Right lobe of liver (tissue), 6 donors: ENCODE measurements at regions not wholly inside any gene's neighbourhood (a gene's known extent, or its start where the extent isn't known, plus 50 kb on each side); places are given as distances from the start of the nearest gene placed in this dataset.

Source experiments
- ATAC-seq, 4 donors: fragments of 200-7000 bp; cut with Tn5 transposase; one replicate each; pipeline ENCODE4 v1.9.1; 2020; ENCODE audit warnings: mild to moderate bottlenecking in 4 of 4, moderate library complexity in 4 of 4
- DNase-seq, 3 donors: peaks; one replicate each; pipeline ENCODE4 v3.0.0-alpha.2; 2020
- H3K27ac ChIP-seq, 3 donors: fragments of 200-600 bp; one replicate each; pipeline ENCODE4 v1.8.0; 2022
- H3K27me3 ChIP-seq, 2 donors: fragments of 200-600 bp; one replicate each; pipeline ENCODE4 v1.8.0; 2022
- H3K36me3 ChIP-seq, 4 donors: fragments of 200-600 bp; sonication (generic) in 1 of 4; one replicate each; pipeline versions ENCODE4 v1.5.1 to v1.8.0; 2017 to 2022; ENCODE audit warnings: control low read depth in 1 of 4
- H3K4me1 ChIP-seq, 4 donors: fragments of 200-600 bp; sonication (generic) in 1 of 4; one replicate each; pipeline versions ENCODE4 v1.5.1 to v1.8.0; 2017 to 2022; ENCODE audit warnings: control low read depth in 1 of 4
- H3K4me3 ChIP-seq, 3 donors: fragments of 200-600 bp; one replicate each; pipeline ENCODE4 v1.8.0; 2022
- H3K9me3 ChIP-seq, 4 donors: fragments of 200-600 bp; sonication (generic) in 1 of 4; one replicate each; pipeline versions ENCODE4 v1.5.1 to v1.8.0; 2017 to 2022; ENCODE audit warnings: control low read depth in 1 of 4
- CTCF ChIP-seq, 4 donors: fragments of 200-600 bp in 3 of 4; fragments of 450-650 bp in 1 of 4; IDR thresholded peaks; one replicate each; pipeline versions ENCODE4 v1.5.1 to v1.8.0; 2016 to 2022; ENCODE audit warnings: antibody characterized with exemption in 4 of 4, mild to moderate bottlenecking in 2 of 4
- POLR2A ChIP-seq: fragments of 450-650 bp; IDR thresholded peaks from one replicate; pipeline ENCODE4 v1.6.1; 2017; ENCODE audit warnings: antibody characterized with exemption, mild to moderate bottlenecking
- WGBS: methylation state at CpG from one replicate; pipeline ENCODE4 v1.1.6; 2018; ENCODE audit warnings: low coverage, low lambda C conversion rate; ENCODE audit not compliant: insufficient coverage; ENCODE audit errors: missing lambda C conversion rate; 5-methylcytosine and 5-hydroxymethylcytosine counted together
- intact Hi-C, 2 donors: fragments of 100-400 bp; cut with DNase I; formaldehyde crosslinking; loops; one replicate each; pipeline versions ENCODE4 v1.11.2 to v1.14.1; 2022
- donor health status: DM: no; HTN: yes; CAD: no.
- donor health status: DM: no; HTN: no; CAD: no.
- donor health status: DM: no; HTN: no; CAD: no.
- donor health status: DM: no; HTN: yes; CAD: no.
- donor health status: DM: no; HTN: yes; CAD: no.

- DNase-seq (no peak), ATAC-seq (no peak)
- TF ChIP-seq POLR2A (no peak), CTCF (IDR thresholded peaks at IDR 0.05) (no peak)
- H3K27ac ChIP-seq: no peak overlapping the region
- H3K4me3 ChIP-seq: no peak overlapping the region
- no peaks in the 10 kb centered on the region for H3K9me3 ChIP-seq
- WGBS: 75% methylated on average over 1 of the region's 1 CpG
- no peaks in the 10 kb centered on the region for H3K27me3 ChIP-seq
- intact Hi-C loops: no loop called here
- H3K36me3 ChIP-seq: no peaks in the 10 kb centered on the region
- H3K4me1 ChIP-seq: no peaks in the 10 kb centered on the region
Observed at GRCh38 chr20:10970109-10970508, 296.3 kb upstream of the JAG1 start.

GRCh38 chr20:10971096-10971495, 297.3 kb upstream of the JAG1 start:
- no peak overlapping the region for H3K27ac ChIP-seq
- no peaks in the 10 kb centered on the region for H3K27me3 ChIP-seq
- no peak overlapping the region for H3K4me3 ChIP-seq
- ATAC-seq (no peak), DNase-seq (no peak)
- TF ChIP-seq POLR2A (no peak), CTCF (IDR thresholded peaks at IDR 0.05) (no peak)
- intact Hi-C loops: no loop called here
- H3K36me3 ChIP-seq: no peaks in the 10 kb centered on the region
- 100% methylated on average over 1 of the region's 1 CpG for WGBS
- H3K4me1 ChIP-seq: no peaks in the 10 kb centered on the region
- H3K9me3 ChIP-seq: no peaks in the 10 kb centered on the region

GRCh38 chr20:10972219-10972860, 298.5 kb upstream of the JAG1 start:
- H3K27me3 ChIP-seq: no peaks in the 10 kb centered on the region
- WGBS: 71% methylated on average over 2 of the region's 4 CpGs
- no peak for DNase-seq
- intact Hi-C loops: no loop called here
- no peaks in the 10 kb centered on the region for H3K4me1 ChIP-seq
- H3K9me3 ChIP-seq: no peaks in the 10 kb centered on the region
- no peak for TF ChIP-seq POLR2A
- no peak for TF ChIP-seq CTCF (IDR thresholded peaks at IDR 0.05)
- H3K27ac ChIP-seq: no peak overlapping the region
- no peak overlapping the region for H3K4me3 ChIP-seq
- ATAC-seq: no peak
- H3K36me3 ChIP-seq: no peaks in the 10 kb centered on the region

- no peak for ATAC-seq
- Histone ChIP-seq H3K4me1 (no peaks in the 10 kb centered on the region), H3K27me3 (no peaks in the 10 kb centered on the region), H3K4me3 (no peak overlapping the region), H3K27ac (no peak overlapping the region), H3K36me3 (no peaks in the 10 kb centered on the region), H3K9me3 (no peaks in the 10 kb centered on the region)
- TF ChIP-seq POLR2A (no peak), CTCF (IDR thresholded peaks at IDR 0.05) (no peak)
- WGBS: 53% methylated on average over 6 of the region's 6 CpGs
- intact Hi-C loops: no loop called here
- no peak for DNase-seq
Observed at GRCh38 chr20:10976051-10976450, 302.3 kb upstream of the JAG1 start.
